Activated CD8-positive, alpha-beta memory T cell treated with anti-CD3 and anti-CD28 coated beads, Interleukin-2, amount 10 ng/mL, durations not matched to agents 7 days and 5 days (primary cell): ENCODE measurements at regions not wholly inside any gene's neighbourhood (a gene's known extent, or its start where the extent isn't known, plus 50 kb on each side); places are given as distances from the start of the nearest gene placed in this dataset.

Source experiments
- ATAC-seq: fragments of 150-1000 bp; cut with Tn5 transposase; one replicate; pipeline ENCODE4 v1.10.0; 2021; ENCODE audit warnings: moderate library complexity
- CTCF ChIA-PET: fragments of 350-600 bp; sonication (Branson Sonifier 250); formaldehyde crosslinking; loops from one replicate; lab custom pipeline; 2021; ENCODE audit warnings: antibody characterized with exemption; lab: Charles Lee
- DNase-seq: peaks from one replicate; pipeline ENCODE4 v3.0.0-alpha.2; 2020
- H3K27ac Mint-ChIP-seq: one replicate; pipeline ENCODE4 v1.8.0; 2021; ENCODE audit warnings: mild to moderate bottlenecking, mixed read lengths
- H3K27me3 Mint-ChIP-seq: one replicate; pipeline ENCODE4 v1.8.0; 2021; ENCODE audit warnings: mixed read lengths
- H3K36me3 Mint-ChIP-seq: one replicate; pipeline ENCODE4 v1.8.0; 2021; ENCODE audit warnings: mild to moderate bottlenecking, mixed read lengths
- H3K4me1 Mint-ChIP-seq: one replicate; pipeline ENCODE4 v1.8.0; 2021; ENCODE audit warnings: mixed read lengths
- H3K4me3 Mint-ChIP-seq: one replicate; pipeline ENCODE4 v1.8.0; 2021; ENCODE audit warnings: mild to moderate bottlenecking, moderate library complexity, mixed read lengths
- H3K9me3 Mint-ChIP-seq: one replicate; pipeline ENCODE4 v1.8.0; 2022; ENCODE audit warnings: low read depth, mixed read lengths

GRCh38 chr4:98712607-98713006, 54.2 kb upstream of the TSPAN5 start:
- Mint-ChIP-seq H3K36me3 (peaks cover 15% of the 10 kb centered on the region), H3K4me1 (no peaks in the 10 kb centered on the region), H3K27ac (no peak overlapping the region), H3K4me3 (no peak overlapping the region), H3K9me3 (peaks cover 10% of the 10 kb centered on the region), H3K27me3 (no peaks in the 10 kb centered on the region)
- DNase-seq (no peak), ATAC-seq (no peak)
- CTCF ChIA-PET: no interaction called here

DNA sequence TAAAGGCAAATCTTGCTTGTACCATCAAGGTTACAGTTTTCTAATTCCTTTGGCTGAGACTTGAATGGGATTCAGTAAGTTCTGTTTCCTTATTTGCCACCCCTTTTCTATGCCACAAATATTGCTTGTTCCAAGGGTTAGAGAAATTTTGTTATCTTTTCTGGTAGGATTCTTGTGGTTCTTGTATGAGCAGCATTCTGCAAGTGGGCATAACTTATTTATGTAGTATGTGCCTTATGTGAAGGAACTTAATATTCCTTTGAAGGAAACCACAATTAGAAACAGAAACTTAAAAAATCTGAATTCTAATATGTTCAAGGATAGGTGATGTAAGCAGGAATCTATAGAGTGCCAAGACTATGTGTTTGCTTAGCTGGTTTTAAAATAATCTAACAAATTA, 53.1 kb upstream of the TSPAN5 start:
- CTCF ChIA-PET: no interaction called here
- Mint-ChIP-seq H3K27me3 (no peaks in the 10 kb centered on the region), H3K36me3 (peaks cover 21% of the 10 kb centered on the region), H3K4me1 (peaks cover 9% of the 10 kb centered on the region), H3K27ac (no peak overlapping the region), H3K9me3 (peaks cover 10% of the 10 kb centered on the region), H3K4me3 (no peak overlapping the region)
- no peak for ATAC-seq
- no peak for DNase-seq

DNA sequence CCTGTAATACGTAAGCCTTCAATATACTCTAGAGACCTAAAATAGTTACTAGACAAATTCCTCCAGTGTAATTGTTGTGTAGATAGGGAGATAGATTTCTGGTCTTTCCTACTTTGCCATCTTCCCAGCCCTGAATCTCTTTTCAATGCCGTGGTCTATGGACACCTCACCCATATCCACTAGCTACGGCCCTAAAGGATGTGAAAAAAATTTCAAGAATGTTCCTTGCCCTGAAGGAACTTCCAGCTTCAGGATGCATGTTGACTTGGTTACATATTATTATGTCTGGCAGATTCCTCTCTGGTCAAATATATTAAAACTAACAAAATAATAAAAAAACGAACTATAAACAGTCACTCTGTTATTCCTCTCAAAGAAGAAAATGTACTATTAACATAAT, 52.4 kb upstream of the TSPAN5 start:
- H3K27me3 Mint-ChIP-seq: no peaks in the 10 kb centered on the region
- no peak overlapping the region for H3K4me3 Mint-ChIP-seq
- CTCF ChIA-PET: no interaction called here
- peaks cover 13% of the 10 kb centered on the region for H3K9me3 Mint-ChIP-seq
- no peak for ATAC-seq
- DNase-seq: no peak
- H3K36me3 Mint-ChIP-seq: peaks cover 24% of the 10 kb centered on the region
- no peak overlapping the region for H3K27ac Mint-ChIP-seq
- H3K4me1 Mint-ChIP-seq: peaks cover 16% of the 10 kb centered on the region
